A549 (cell line): ENCODE measurements at regions not wholly inside any gene's neighbourhood (a gene's known extent, or its start where the extent isn't known, plus 50 kb on each side); places are given as distances from the start of the nearest gene placed in this dataset.

Experiments
- CTCF ChIP-seq: fragments of >200 bp; sonication (Bioruptor Twin); formaldehyde crosslinking; IDR thresholded peaks from 3 replicates; pipeline ENCODE4 v1.5.1; 2016
- MYC ChIP-seq: IDR thresholded peaks from 2 replicates; pipeline ENCODE4 v1.6.1; 2012; ENCODE audit warnings: mild to moderate bottlenecking, inconsistent platforms, low read length, improper control_type of control experiment, borderline replicate concordance
- PBX3 ChIP-seq: IDR thresholded peaks from 2 replicates; pipeline ENCODE4 v1.6.1; 2012
- POLR2A ChIP-seq: IDR thresholded peaks from 2 replicates; pipeline ENCODE4 v1.6.1; 2012; ENCODE audit warnings: mild to moderate bottlenecking, low read length

- TF ChIP-seq CTCF (no peak), POLR2A (no peak), PBX3 (no peak), MYC (no peak)
Observed at GRCh38 chr5:5625491-5625890, 203.0 kb downstream of the ICE1 start.
